NCI-H460 (cell line): ENCODE measurements at regions not wholly inside any gene's neighbourhood (a gene's known extent, or its start where the extent isn't known, plus 50 kb on each side); places are given as distances from the start of the nearest gene placed in this dataset.

Source experiments
- DNase-seq: peaks from one replicate; pipeline ENCODE4 v3.0.0-alpha.2; 2016; ENCODE audit warnings: low read depth; ENCODE audit errors: extremely low read depth

- DNase-seq, result no peak
Observed at GRCh38 chr12:78680596-78680995, 184.0 kb upstream of the SYT1 start.

- DNase-seq, result no peak
Observed at GRCh38 chr12:78683031-78683430, 181.5 kb upstream of the SYT1 start.

GRCh38 chr12:78683626-78684025, 180.9 kb upstream of the SYT1 start:
- no peak for DNase-seq

- DNase-seq, result no peak
Observed at GRCh38 chr12:78684419-78684818, 180.2 kb upstream of the SYT1 start.

GRCh38 chr12:78695749-78696148, 168.8 kb upstream of the SYT1 start:
- DNase-seq, result no peak

GRCh38 chr12:78696267-78696666, 168.3 kb upstream of the SYT1 start:
- no peak for DNase-seq

- no peak for DNase-seq
Observed at GRCh38 chr12:78697817-78698415, 166.7 kb upstream of the SYT1 start.

GRCh38 chr12:78698747-78699146, 165.8 kb upstream of the SYT1 start:
- peak; percentile 48 for DNase-seq

GRCh38 chr12:78700565-78700964, 164.0 kb upstream of the SYT1 start:
- DNase-seq, result no peak

- DNase-seq, result peak; percentile 76
Observed at GRCh38 chr12:78703820-78704525, 160.6 kb upstream of the SYT1 start.

GRCh38 chr12:78711954-78712353, 152.6 kb upstream of the SYT1 start:
- no peak for DNase-seq

- DNase-seq, result no peak
Observed at GRCh38 chr12:78712834-78713481, 151.6 kb upstream of the SYT1 start.

- no peak for DNase-seq
Observed at GRCh38 chr12:78719721-78720120, 144.9 kb upstream of the SYT1 start.

GRCh38 chr12:78721906-78722305, 142.7 kb upstream of the SYT1 start:
- no peak for DNase-seq

GRCh38 chr12:78725033-78725432, 139.5 kb upstream of the SYT1 start:
- no peak for DNase-seq

- DNase-seq, result no peak
Observed at GRCh38 chr12:78725951-78726580, 138.5 kb upstream of the SYT1 start.

GRCh38 chr12:78726854-78727253, 137.7 kb upstream of the SYT1 start:
- DNase-seq, result no peak

GRCh38 chr12:78732481-78732880, 132.1 kb upstream of the SYT1 start:
- no peak for DNase-seq

- no peak for DNase-seq
Observed at GRCh38 chr12:78739653-78740052, 124.9 kb upstream of the SYT1 start.

GRCh38 chr12:78746001-78746400, 118.6 kb upstream of the SYT1 start:
- DNase-seq, result no peak

- DNase-seq, result no peak
Observed at GRCh38 chr12:78753058-78753457, 111.5 kb upstream of the SYT1 start.

GRCh38 chr12:78756936-78757335, 107.6 kb upstream of the SYT1 start:
- DNase-seq, result no peak
